PC-3 (cell line): ENCODE measurements at regions not wholly inside any gene's neighbourhood (a gene's known extent, or its start where the extent isn't known, plus 50 kb on each side); places are given as distances from the start of the nearest gene placed in this dataset.

Source experiments
- ATAC-seq: fragments of 200-7000 bp; cut with Tn5 transposase; 2 replicates; pipeline ENCODE4 v1.9.1; 2020; ENCODE audit warnings: mild to moderate bottlenecking, moderate library complexity
- BruUV-seq: library from RNA; stranded (reverse); fragments of 400-500 nt; replicated peaks from 2 replicates; lab custom pipeline; 2021; lab: Mats Ljungman, UMichigan
- CTCF ChIA-PET: fragments of 300-600 bp; sonication (Branson Sonifier 250); formaldehyde crosslinking; loops from one replicate; lab custom pipeline; 2022; ENCODE audit warnings: antibody characterized with exemption; lab: Charles Lee
- POLR2A ChIA-PET: fragments of 300-600 bp; sonication (Branson Sonifier 250); formaldehyde crosslinking; loops from one replicate; lab custom pipeline; 2022; ENCODE audit warnings: antibody characterized with exemption; ENCODE audit not compliant: unreplicated experiment; lab: Charles Lee
- DNase-seq: peaks from one replicate; pipeline ENCODE4 v3.0.0-alpha.2; 2015
- H2AFZ ChIP-seq: fragments of 300-600 bp; sonication (generic); 2 replicates; pipeline ENCODE4 v1.6.0; 2016; ENCODE audit warnings: antibody characterized with exemption, low read length
- H3F3A ChIP-seq: fragments of 300-600 bp; sonication (generic); one replicate; pipeline ENCODE4 v1.6.0; 2017; ENCODE audit warnings: antibody characterized with exemption, low read length, control low read depth, mild to moderate bottlenecking; ENCODE audit not compliant: unreplicated experiment
- H3K27ac ChIP-seq: fragments of 300-600 bp; sonication (generic); 2 replicates; pipeline ENCODE4 v1.5.1; 2016; ENCODE audit warnings: mild to moderate bottlenecking, low read length
- H3K27me3 ChIP-seq: fragments of 300-600 bp; sonication (generic); 2 replicates; pipeline ENCODE4 v1.6.1; 2016; ENCODE audit warnings: low read length, mixed read lengths
- H3K36me3 ChIP-seq: fragments of 300-600 bp; sonication (generic); 2 replicates; pipeline ENCODE4 v1.6.1; 2016; ENCODE audit warnings: low read depth, mixed run types, low read length, mixed read lengths
- H3K4me1 ChIP-seq: fragments of 300-600 bp; sonication (generic); 2 replicates; pipeline ENCODE4 v1.5.1; 2016; ENCODE audit warnings: low read length; ENCODE audit not compliant: insufficient read depth
- H3K4me2 ChIP-seq: fragments of 300-600 bp; sonication (generic); 2 replicates; pipeline ENCODE4 v1.6.0; 2016; ENCODE audit warnings: low read length
- H3K4me3 ChIP-seq: fragments of 300-600 bp; sonication (generic); 2 replicates; pipeline ENCODE4 v1.5.1; 2016; ENCODE audit warnings: mild to moderate bottlenecking, low read length, mixed read lengths
- H3K79me2 ChIP-seq: fragments of 300-600 bp; sonication (generic); 2 replicates; pipeline ENCODE4 v1.6.1; 2017; ENCODE audit warnings: low read length, mixed read lengths
- H3K9ac ChIP-seq: fragments of 300-600 bp; sonication (generic); 2 replicates; pipeline ENCODE4 v1.6.0; 2016; ENCODE audit warnings: mild to moderate bottlenecking, low read length
- H3K9me2 ChIP-seq: fragments of 300-600 bp; sonication (generic); replicated peaks from 2 replicates; pipeline ENCODE4 v1.6.1; 2016; ENCODE audit warnings: mixed run types, low read length, mixed read lengths
- H3K9me3 ChIP-seq: fragments of 300-600 bp; sonication (generic); 2 replicates; pipeline ENCODE4 v1.6.1; 2016; ENCODE audit warnings: low read length, mixed read lengths
- H4K20me1 ChIP-seq: fragments of 300-600 bp; sonication (generic); 2 replicates; pipeline ENCODE4 v1.6.1; 2016; ENCODE audit warnings: low read length, mixed read lengths
- CTCF ChIP-seq: fragments of 300-600 bp; sonication (generic); conservative IDR thresholded peaks from 2 replicates; pipeline ENCODE4 v1.5.1; 2017; ENCODE audit warnings: antibody characterized with exemption, low read depth, mild to moderate bottlenecking, low read length
- EZH2 ChIP-seq: fragments of 300-600 bp; sonication (generic); IDR thresholded peaks from one replicate; pipeline ENCODE4 v1.6.1; 2017; ENCODE audit warnings: antibody characterized with exemption, mild to moderate bottlenecking, low read length; ENCODE audit not compliant: unreplicated experiment
- EZH2phosphoT487 ChIP-seq: fragments of 300-600 bp; sonication (generic); IDR thresholded peaks from 2 replicates; pipeline ENCODE4 v1.6.1; 2018; ENCODE audit warnings: mild to moderate bottlenecking, antibody characterized with exemption, low read length, borderline replicate concordance
- intact Hi-C: fragments of 100-400 bp; cut with micrococcal nuclease; formaldehyde crosslinking; loops from 2 replicates; pipeline ENCODE4 v1.9.0; 2023

GRCh38 chr2:201969938-201970785 is 63.5 kb upstream of the FZD7 start:
- TF ChIP-seq EZH2 = no peak
- TF ChIP-seq CTCF = no peak
- no peak for TF ChIP-seq EZH2phosphoT487
- ChIA-PET POLR2A (no interaction called here), CTCF (no interaction called here)
- H3K36me3 ChIP-seq = no peaks in the 10 kb centered on the region
- DNase-seq = no peak
- H3K4me3 ChIP-seq = no peak overlapping the region
- intact Hi-C loops = loop anchor here (5.0 to 10.0 kb wide), 2 partner anchors 85 to 207 kb away; no protein-coding TSS in a partner anchor
- no peak overlapping the region for H2AFZ ChIP-seq
- H3K27me3 ChIP-seq = no peaks in the 10 kb centered on the region
- no peak for ATAC-seq
- H4K20me1 ChIP-seq = no peaks in the 10 kb centered on the region
- no peaks in the 10 kb centered on the region for H3K79me2 ChIP-seq
- no peak overlapping the region for H3K27ac ChIP-seq
- H3K9me3 ChIP-seq = no peaks in the 10 kb centered on the region
- no TSS peak for BruUV-seq
- no peaks in the 10 kb centered on the region; the same call in 1 of the 2 replicates for H3K4me1 ChIP-seq
- no peak overlapping the region for H3K4me2 ChIP-seq
- no peaks in the 10 kb centered on the region for H3K9me2 ChIP-seq
- H3F3A ChIP-seq = no peaks in the 10 kb centered on the region
- no peak overlapping the region for H3K9ac ChIP-seq

GRCh38 chr2:201970786-201971108 is 62.9 kb upstream of the FZD7 start:
- H3K27ac ChIP-seq = no peak overlapping the region
- no peak for DNase-seq
- no peaks in the 10 kb centered on the region for H3F3A ChIP-seq
- no peak for TF ChIP-seq CTCF
- TF ChIP-seq EZH2phosphoT487 = no peak
- no peak for TF ChIP-seq EZH2
- no peaks in the 10 kb centered on the region for H3K27me3 ChIP-seq
- no peak overlapping the region for H3K9ac ChIP-seq
- no peak overlapping the region for H3K4me2 ChIP-seq
- no TSS peak for BruUV-seq
- no peak for ATAC-seq
- H4K20me1 ChIP-seq = no peaks in the 10 kb centered on the region
- ChIA-PET CTCF (no interaction called here), POLR2A (no interaction called here)
- intact Hi-C loops = no loop called here
- no peak overlapping the region for H3K4me3 ChIP-seq
- no peaks in the 10 kb centered on the region; the same call in 1 of the 2 replicates for H3K4me1 ChIP-seq
- H3K36me3 ChIP-seq = no peaks in the 10 kb centered on the region
- no peak overlapping the region for H2AFZ ChIP-seq
- no peaks in the 10 kb centered on the region for H3K9me2 ChIP-seq
- H3K9me3 ChIP-seq = no peaks in the 10 kb centered on the region
- no peaks in the 10 kb centered on the region for H3K79me2 ChIP-seq
